Calu3 (cell line): ENCODE measurements at regions not wholly inside any gene's neighbourhood (a gene's known extent, or its start where the extent isn't known, plus 50 kb on each side); places are given as distances from the start of the nearest gene placed in this dataset.

Source experiments
- BruUV-seq: library from RNA; stranded (reverse); fragments of 400-500 nt; replicated peaks from 2 replicates; lab custom pipeline; 2021; lab: Mats Ljungman, UMichigan
- CTCF ChIA-PET: fragments of 300-600 bp; sonication (Branson Sonifier 250); formaldehyde crosslinking; loops from one replicate; lab custom pipeline; 2022; ENCODE audit warnings: antibody characterized with exemption; lab: Charles Lee
- DNase-seq: peaks from one replicate; pipeline ENCODE4 v3.0.0; 2022
- H3K27ac Mint-ChIP-seq: one replicate; pipeline ENCODE4 v1.8.0; 2022; ENCODE audit warnings: mixed read lengths; ENCODE audit not compliant: unreplicated experiment
- H3K27me3 Mint-ChIP-seq: one replicate; pipeline ENCODE4 v1.8.0; 2022; ENCODE audit warnings: mixed read lengths; ENCODE audit not compliant: unreplicated experiment
- H3K36me3 Mint-ChIP-seq: one replicate; pipeline ENCODE4 v1.8.0; 2022; ENCODE audit warnings: mild to moderate bottlenecking, moderate library complexity, mixed read lengths; ENCODE audit not compliant: insufficient read depth, unreplicated experiment
- H3K4me1 Mint-ChIP-seq: one replicate; pipeline ENCODE4 v1.8.0; 2022; ENCODE audit warnings: mild to moderate bottlenecking, low read depth, mixed read lengths; ENCODE audit not compliant: unreplicated experiment
- H3K4me3 Mint-ChIP-seq: one replicate; pipeline ENCODE4 v1.8.0; 2022; ENCODE audit warnings: mild to moderate bottlenecking, low read depth, moderate library complexity, mixed read lengths; ENCODE audit not compliant: unreplicated experiment
- H3K9me3 Mint-ChIP-seq: one replicate; pipeline ENCODE4 v1.8.0; 2022; ENCODE audit warnings: low read depth, mixed read lengths; ENCODE audit not compliant: unreplicated experiment
- intact Hi-C: fragments of 100-400 bp; cut with micrococcal nuclease; formaldehyde crosslinking; loops from one replicate; pipeline ENCODE4 v1.10.0; 2022; ENCODE audit not compliant: unreplicated experiment
- TF ChIP-seq, protein P1 (sequence below): fragments of 200-600 bp; IDR thresholded peaks from one replicate; pipeline ENCODE4 v1.8.0; 2022; ENCODE audit warnings: antibody characterized with exemption; ENCODE audit not compliant: unreplicated experiment

DNA sequence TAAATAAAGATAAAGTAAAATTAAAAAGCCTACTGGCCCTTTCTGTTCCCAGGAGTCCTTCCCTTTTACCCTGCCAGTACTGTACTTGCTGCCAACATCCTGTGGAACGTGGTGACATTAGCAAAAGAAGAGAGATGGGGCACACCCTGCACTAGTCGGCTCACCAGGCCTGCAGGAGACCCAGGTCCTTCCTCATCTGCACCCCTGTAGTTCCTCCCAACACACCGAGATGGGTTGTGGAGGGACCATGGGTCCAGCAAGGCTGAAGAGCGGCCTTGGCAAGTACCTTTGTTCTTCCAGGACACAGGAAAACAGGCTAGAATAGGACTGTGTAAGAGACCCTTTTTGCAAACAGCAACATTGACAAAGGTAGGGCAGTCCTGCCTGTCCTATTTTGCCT lies 98.7 kb upstream of the TMPRSS2 start:
- no peak for DNase-seq
- CTCF ChIA-PET = no interaction called here
- H3K4me3 Mint-ChIP-seq = no peak overlapping the region
- H3K4me1 Mint-ChIP-seq = peaks cover 11% of the 10 kb centered on the region
- intact Hi-C loops = no loop called here
- no peaks in the 10 kb centered on the region for H3K9me3 Mint-ChIP-seq
- no peaks in the 10 kb centered on the region for H3K27me3 Mint-ChIP-seq
- no peak overlapping the region for H3K27ac Mint-ChIP-seq
- H3K36me3 Mint-ChIP-seq = no peaks in the 10 kb centered on the region
- TF ChIP-seq, protein P1, sequence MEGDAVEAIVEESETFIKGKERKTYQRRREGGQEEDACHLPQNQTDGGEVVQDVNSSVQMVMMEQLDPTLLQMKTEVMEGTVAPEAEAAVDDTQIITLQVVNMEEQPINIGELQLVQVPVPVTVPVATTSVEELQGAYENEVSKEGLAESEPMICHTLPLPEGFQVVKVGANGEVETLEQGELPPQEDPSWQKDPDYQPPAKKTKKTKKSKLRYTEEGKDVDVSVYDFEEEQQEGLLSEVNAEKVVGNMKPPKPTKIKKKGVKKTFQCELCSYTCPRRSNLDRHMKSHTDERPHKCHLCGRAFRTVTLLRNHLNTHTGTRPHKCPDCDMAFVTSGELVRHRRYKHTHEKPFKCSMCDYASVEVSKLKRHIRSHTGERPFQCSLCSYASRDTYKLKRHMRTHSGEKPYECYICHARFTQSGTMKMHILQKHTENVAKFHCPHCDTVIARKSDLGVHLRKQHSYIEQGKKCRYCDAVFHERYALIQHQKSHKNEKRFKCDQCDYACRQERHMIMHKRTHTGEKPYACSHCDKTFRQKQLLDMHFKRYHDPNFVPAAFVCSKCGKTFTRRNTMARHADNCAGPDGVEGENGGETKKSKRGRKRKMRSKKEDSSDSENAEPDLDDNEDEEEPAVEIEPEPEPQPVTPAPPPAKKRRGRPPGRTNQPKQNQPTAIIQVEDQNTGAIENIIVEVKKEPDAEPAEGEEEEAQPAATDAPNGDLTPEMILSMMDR = no peak
- no TSS peak for BruUV-seq

DNA sequence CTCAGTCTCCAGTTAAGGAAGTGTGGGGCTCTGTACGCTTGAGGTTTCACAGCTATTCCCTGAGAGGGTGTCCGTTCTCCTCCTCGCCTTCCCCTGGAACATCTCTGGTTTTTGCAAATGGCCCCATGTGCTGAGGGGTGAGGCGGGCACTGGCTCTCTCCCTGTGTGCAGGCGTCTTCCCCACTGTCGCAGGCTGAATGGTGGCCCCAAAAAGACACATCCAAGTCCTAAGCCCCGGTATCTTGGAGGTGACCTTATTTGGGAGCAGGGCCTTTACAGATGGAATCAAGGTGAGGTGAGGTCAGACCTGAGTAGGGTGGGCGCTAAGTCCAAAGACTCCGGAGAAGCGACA lies 98.0 kb upstream of the TMPRSS2 start:
- Mint-ChIP-seq H3K27ac (no peak overlapping the region), H3K4me1 (peaks cover 11% of the 10 kb centered on the region), H3K4me3 (no peak overlapping the region), H3K36me3 (no peaks in the 10 kb centered on the region), H3K27me3 (no peaks in the 10 kb centered on the region), H3K9me3 (no peaks in the 10 kb centered on the region)
- TF ChIP-seq, protein P1 = no peak
- no TSS peak for BruUV-seq
- intact Hi-C loops = no loop called here
- DNase-seq = no peak
- CTCF ChIA-PET = no interaction called here

DNA sequence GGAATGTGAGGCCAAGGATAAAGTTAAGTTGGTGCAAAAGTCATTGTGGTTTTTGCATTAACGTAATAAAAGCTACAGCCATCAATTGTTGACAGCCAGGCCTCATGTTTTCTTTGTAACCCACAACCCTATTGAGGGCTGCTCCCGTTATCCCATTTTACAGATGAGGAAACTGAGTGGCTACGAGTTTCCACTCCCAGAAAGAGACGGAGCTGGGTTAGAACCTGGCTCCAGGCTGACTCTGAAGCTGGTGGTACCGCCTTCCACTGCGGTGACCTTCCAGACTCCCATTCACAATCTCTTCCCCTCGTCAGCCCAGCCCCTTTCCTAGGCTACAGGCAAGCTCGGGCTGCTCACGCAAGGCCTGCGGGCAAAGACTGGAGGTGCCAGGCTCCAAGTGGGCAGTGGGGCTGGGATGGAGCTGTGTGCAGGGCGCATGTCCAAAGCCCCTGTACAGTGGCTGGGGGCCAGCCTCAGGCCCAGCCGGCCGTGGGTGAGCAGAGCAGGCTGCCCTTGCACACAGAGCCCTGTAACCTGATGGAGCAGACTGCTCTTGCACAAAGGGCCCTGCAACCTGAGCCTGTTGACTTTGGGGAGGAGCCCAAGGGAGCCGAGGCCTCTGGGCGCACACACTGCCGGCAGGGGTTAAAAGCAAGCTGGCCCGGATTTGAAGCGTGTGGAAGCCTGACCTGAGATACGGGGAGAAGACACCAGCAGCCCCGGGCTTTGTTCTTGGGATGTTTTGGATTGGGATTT lies 97.4 kb upstream of the TMPRSS2 start:
- no peak overlapping the region for H3K4me3 Mint-ChIP-seq
- no peak overlapping the region for H3K27ac Mint-ChIP-seq
- no peaks in the 10 kb centered on the region for H3K27me3 Mint-ChIP-seq
- H3K9me3 Mint-ChIP-seq = no peaks in the 10 kb centered on the region
- TF ChIP-seq, protein P1 = no peak
- H3K4me1 Mint-ChIP-seq = peaks cover 11% of the 10 kb centered on the region
- intact Hi-C loops = no loop called here
- no peak for DNase-seq
- CTCF ChIA-PET = no interaction called here
- no peaks in the 10 kb centered on the region for H3K36me3 Mint-ChIP-seq
- no TSS peak for BruUV-seq

DNA sequence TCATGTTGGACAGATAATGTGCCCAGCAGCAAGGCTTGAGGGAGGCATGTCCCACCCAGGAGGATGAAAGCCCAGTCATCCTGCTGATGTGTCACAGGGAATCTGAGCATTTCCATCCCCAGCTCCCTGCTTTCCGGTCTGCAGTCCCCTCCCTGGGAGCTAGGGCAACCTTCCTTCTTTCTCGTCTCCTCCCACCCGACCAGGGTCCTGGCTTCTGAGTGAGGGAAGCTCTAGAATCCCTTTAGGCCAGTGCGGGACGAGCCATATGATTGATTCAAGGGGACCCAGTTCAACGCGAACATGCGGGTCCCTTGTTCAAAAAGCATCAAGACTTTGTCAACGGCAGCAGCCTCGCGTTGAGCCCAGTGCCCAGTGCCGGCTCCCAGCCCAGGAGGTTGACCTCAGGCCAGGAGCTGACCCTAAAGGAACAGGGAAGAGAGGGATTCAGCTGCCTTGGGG lies 96.7 kb upstream of the TMPRSS2 start:
- Mint-ChIP-seq H3K4me3 (no peak overlapping the region), H3K27me3 (no peaks in the 10 kb centered on the region), H3K36me3 (no peaks in the 10 kb centered on the region), H3K9me3 (no peaks in the 10 kb centered on the region), H3K27ac (no peak overlapping the region), H3K4me1 (peaks cover 14% of the 10 kb centered on the region)
- intact Hi-C loops = no loop called here
- TF ChIP-seq, protein P1 = no peak
- DNase-seq = no peak
- CTCF ChIA-PET = no interaction called here
- no TSS peak for BruUV-seq
